Spleen (tissue), 7 donors: ENCODE measurements at regions not wholly inside any gene's neighbourhood (a gene's known extent, or its start where the extent isn't known, plus 50 kb on each side); places are given as distances from the start of the nearest gene placed in this dataset.

ENCODE experiments used
- CTCF ChIP-seq, 11 experiments: fragments of 200-600 bp in 7 of 11; fragments of 450-650 bp in 4 of 11; sonication (generic) in 4 of 11; IDR thresholded peaks in 8 of 11; conservative IDR thresholded peaks in 3 of 11; 1 replicate in 7 of 11; 2 replicates in 4 of 11; pipeline versions ENCODE4 v1.4.0 to v1.8.0; 2016 to 2021; ENCODE audit warnings: antibody characterized with exemption in 11 of 11, inconsistent platforms in 4 of 11, mild to moderate bottlenecking in 1 of 11
- POLR2A ChIP-seq, 3 donors: fragments of 450-650 bp; IDR thresholded peaks; one replicate each; pipeline ENCODE4 v1.5.1; 2017; ENCODE audit warnings: antibody characterized with exemption in 3 of 3, mild to moderate bottlenecking in 1 of 3
- POLR2AphosphoS5 ChIP-seq, 3 donors: sonication (generic); formaldehyde crosslinking; IDR thresholded peaks; one replicate each; pipeline ENCODE4 v1.5.1; 2017; ENCODE audit warnings: antibody characterized with exemption in 3 of 3
- donor health status: DM: no; HTN: no; CAD: no; lungs with moderate emphysema.
- donor health status: DM: no; HTN: no; CAD: no.
- donor health status: DM: no; HTN: no; CAD: no.

GRCh38 chr3:104594491-104594890 is 772.2 kb upstream of the ALCAM start:
- no peak for TF ChIP-seq CTCF (IDR thresholded peaks at IDR 0.05 in 8 of 11, conservative IDR thresholded peaks at IDR 0.05 in 3 of 11)
- no peak for TF ChIP-seq POLR2A (IDR thresholded peaks at IDR 0.05)
- no peak for TF ChIP-seq POLR2AphosphoS5 (IDR thresholded peaks at IDR 0.05)
